Endothelial cell of umbilical vein (primary cell): ENCODE measurements at regions not wholly inside any gene's neighbourhood (a gene's known extent, or its start where the extent isn't known, plus 50 kb on each side); places are given as distances from the start of the nearest gene placed in this dataset.

Experiments used
- BruUV-seq: library from RNA; stranded (reverse); fragments of 400-500 nt; replicated peaks from 2 replicates; lab custom pipeline; 2021; lab: Mats Ljungman, UMichigan
- CTCF ChIA-PET: fragments of 300-600, 350-600 bp; sonication (Branson Sonifier 250); formaldehyde crosslinking; loops from one replicate; lab custom pipeline; 2021; ENCODE audit warnings: antibody characterized with exemption, inconsistent platforms; lab: Charles Lee
- POLR2A ChIA-PET: fragments of 300-600, 350-600 bp; sonication (Branson Sonifier 250); formaldehyde crosslinking; loops from one replicate; lab custom pipeline; 2021; ENCODE audit warnings: antibody characterized with exemption, inconsistent platforms; lab: Charles Lee
- DNase-seq: peaks from one replicate; pipeline ENCODE4 v3.0.0-alpha.2; 2011; ENCODE audit warnings: low read depth, low spot score
- FAIRE-seq: peaks from 2 replicates; lab custom pipeline; 2011; peaks lifted over from hg19 to GRCh38; lab: Jason Lieb, UNC
- H2AFZ ChIP-seq: 2 replicates; pipeline ENCODE4 v1.6.0; 2012; ENCODE audit warnings: low read depth, low read length, control low read depth, inconsistent platforms
- H3K27ac ChIP-seq: 2 replicates; pipeline ENCODE4 v1.5.1; 2011; ENCODE audit warnings: low read depth, mild to moderate bottlenecking, control low read depth, low read length, moderate library complexity; ENCODE audit not compliant: insufficient read depth
- H3K27me3 ChIP-seq, 2 experiments: 2 replicates each; pipeline versions ENCODE4 v1.6.0 to v1.6.1; 2011; ENCODE audit warnings: low read length in 2 of 2, mixed read lengths in 1 of 2; ENCODE audit not compliant: control insufficient read depth in 2 of 2, insufficient read depth in 2 of 2
- H3K36me3 ChIP-seq, 2 experiments: 2 replicates in 1 of 2; 3 replicates in 1 of 2; pipeline ENCODE4 v1.5.1; 2011; ENCODE audit warnings: low read length in 2 of 2, mild to moderate bottlenecking in 1 of 2, moderate library complexity in 1 of 2; ENCODE audit not compliant: control insufficient read depth in 2 of 2, insufficient read depth in 2 of 2; ENCODE audit errors: extremely low read depth in 1 of 2
- H3K4me1 ChIP-seq: 3 replicates; pipeline ENCODE4 v1.5.1; 2011; ENCODE audit warnings: mild to moderate bottlenecking, low read length; ENCODE audit not compliant: control insufficient read depth, insufficient read depth; ENCODE audit errors: extremely low read depth
- H3K4me2 ChIP-seq: 2 replicates; pipeline ENCODE4 v1.6.1; 2011; ENCODE audit warnings: low read length, control low read depth, mixed read lengths; ENCODE audit not compliant: insufficient read depth
- H3K4me3 ChIP-seq, 3 experiments: fragments of 200-600 bp in 1 of 3; sonication (generic), shearing (Covaris generic) in 1 of 3; replicated peaks in 1 of 3; 2 replicates each; pipeline ENCODE4 v1.5.1; 2011 to 2016; ENCODE audit warnings: control low read depth in 3 of 3, low read length in 3 of 3, mild to moderate bottlenecking in 2 of 3, inconsistent platforms in 1 of 3, low read depth in 1 of 3, moderate library complexity in 1 of 3; ENCODE audit not compliant: insufficient read depth in 1 of 3
- H3K79me2 ChIP-seq: 2 replicates; pipeline ENCODE4 v1.6.0; 2012; ENCODE audit warnings: low read length, inconsistent platforms; ENCODE audit not compliant: control insufficient read depth, insufficient read depth
- H3K9ac ChIP-seq: replicated peaks from 2 replicates; pipeline ENCODE3; 2011; ENCODE audit warnings: low read length, control low read depth; ENCODE audit not compliant: insufficient read depth; ENCODE audit errors: extremely low read depth
- H3K9me1 ChIP-seq: replicated peaks from 3 replicates; pipeline ENCODE4 v1.6.0; 2011; ENCODE audit warnings: mild to moderate bottlenecking, low read length; ENCODE audit not compliant: control insufficient read depth, insufficient read depth; ENCODE audit errors: extremely low read depth
- H3K9me3 ChIP-seq: replicated peaks from 2 replicates; pipeline ENCODE4 v1.5.1; 2012; ENCODE audit warnings: low read length, inconsistent platforms; ENCODE audit not compliant: control insufficient read depth, insufficient read depth
- H4K20me1 ChIP-seq: replicated peaks from 2 replicates; pipeline ENCODE3; 2011; ENCODE audit warnings: mild to moderate bottlenecking, low read length; ENCODE audit not compliant: control insufficient read depth, insufficient read depth; ENCODE audit errors: extremely low read depth
- EZH2 ChIP-seq: IDR thresholded peaks from 2 replicates; pipeline ENCODE4 v1.6.1; 2012; ENCODE audit warnings: borderline replicate concordance, low read depth, mild to moderate bottlenecking, moderate library complexity, low read length, inconsistent platforms; ENCODE audit not compliant: severe bottlenecking
- FOS ChIP-seq: IDR thresholded peaks from 2 replicates; pipeline ENCODE4 v1.6.1; 2011; ENCODE audit warnings: mild to moderate bottlenecking, low read length, moderate library complexity, borderline replicate concordance; ENCODE audit not compliant: insufficient read depth
- JUN ChIP-seq: IDR thresholded peaks from 2 replicates; pipeline ENCODE4 v1.6.1; 2011; ENCODE audit warnings: borderline replicate concordance, low read depth; ENCODE audit not compliant: insufficient read length, insufficient read depth
- POLR2A ChIP-seq: IDR thresholded peaks from 2 replicates; pipeline ENCODE4 v1.6.1; 2012; ENCODE audit warnings: low read depth, mild to moderate bottlenecking, control low read depth, low read length
- dilution Hi-C: fragments of 300-500 bp; cut with MboI; formaldehyde crosslinking; loops from one replicate; pipeline ENCODE4 v1.15.0; 2019; ENCODE audit warnings: low sequenced_read_pairs; ENCODE audit not compliant: extremely low pct_ligation_motif_present
- intact Hi-C: fragments of 100-400 bp; cut with micrococcal nuclease; formaldehyde crosslinking; loops from one replicate; pipeline ENCODE4 v1.10.0; 2022
- TF ChIP-seq, protein P1 (sequence below): IDR thresholded peaks from 2 replicates; pipeline ENCODE4 v1.6.1; 2011; ENCODE audit not compliant: insufficient read depth, insufficient read length
- TF ChIP-seq, protein P2 (sequence below), 2 donors: IDR thresholded peaks; 1 replicate in 1 of 2; 2 replicates in 1 of 2; pipeline ENCODE4 v1.5.1; 2011; ENCODE audit warnings: low read length in 2 of 2, mild to moderate bottlenecking in 2 of 2, moderate library complexity in 2 of 2, control low read depth in 1 of 2, inconsistent platforms in 1 of 2, low read depth in 1 of 2; ENCODE audit not compliant: insufficient read depth in 1 of 2; ENCODE audit errors: extremely low read depth in 1 of 2

DNA sequence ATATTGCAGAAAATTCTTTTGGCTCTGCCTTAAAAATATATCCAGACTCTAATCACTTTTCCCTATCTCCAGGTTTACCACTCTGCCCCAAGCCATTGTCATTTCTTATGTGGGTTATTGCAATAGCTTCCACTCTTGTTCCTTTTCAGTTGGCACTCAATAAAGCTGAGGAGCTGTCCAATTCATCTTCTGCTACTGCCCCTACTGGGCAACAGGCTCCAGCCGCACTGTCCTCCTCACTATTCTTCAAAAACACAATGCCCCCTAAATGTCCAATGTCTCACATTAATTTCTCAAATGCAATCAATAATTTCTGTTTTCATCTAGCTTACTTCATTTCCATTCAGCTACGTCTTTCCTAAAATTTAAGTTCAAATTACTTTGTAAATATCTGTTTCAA lies 1262.5 kb upstream of the CDH2 start:
- H3K4me3 ChIP-seq, result no peak overlapping the region
- no peak overlapping the region for H3K4me2 ChIP-seq
- no peaks in the 10 kb centered on the region for H3K9me1 ChIP-seq
- DNase-seq (no peak), FAIRE-seq (no peak)
- TF ChIP-seq EZH2, result no peak
- no peak for TF ChIP-seq POLR2A
- TF ChIP-seq JUN, result no peak
- no peak for TF ChIP-seq FOS
- TF ChIP-seq, protein P1, sequence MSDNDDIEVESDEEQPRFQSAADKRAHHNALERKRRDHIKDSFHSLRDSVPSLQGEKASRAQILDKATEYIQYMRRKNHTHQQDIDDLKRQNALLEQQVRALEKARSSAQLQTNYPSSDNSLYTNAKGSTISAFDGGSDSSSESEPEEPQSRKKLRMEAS, result no peak
- no peaks in the 10 kb centered on the region for H3K4me1 ChIP-seq
- H3K9me3 ChIP-seq, result no peaks in the 10 kb centered on the region
- CTCF ChIA-PET, result no interaction called here
- no TSS peak for BruUV-seq
- intact Hi-C loops (no loop called here), dilution Hi-C loops (no loop called here)
- H2AFZ ChIP-seq, result no peak overlapping the region
- POLR2A ChIA-PET, result no interaction called here
- H3K79me2 ChIP-seq, result no peaks in the 10 kb centered on the region
- no peaks in the 10 kb centered on the region for H4K20me1 ChIP-seq
- no peaks in the 10 kb centered on the region for H3K27me3 ChIP-seq
- H3K9ac ChIP-seq, result no peak overlapping the region
- no peak overlapping the region for H3K27ac ChIP-seq
- no peaks in the 10 kb centered on the region for H3K36me3 ChIP-seq

DNA sequence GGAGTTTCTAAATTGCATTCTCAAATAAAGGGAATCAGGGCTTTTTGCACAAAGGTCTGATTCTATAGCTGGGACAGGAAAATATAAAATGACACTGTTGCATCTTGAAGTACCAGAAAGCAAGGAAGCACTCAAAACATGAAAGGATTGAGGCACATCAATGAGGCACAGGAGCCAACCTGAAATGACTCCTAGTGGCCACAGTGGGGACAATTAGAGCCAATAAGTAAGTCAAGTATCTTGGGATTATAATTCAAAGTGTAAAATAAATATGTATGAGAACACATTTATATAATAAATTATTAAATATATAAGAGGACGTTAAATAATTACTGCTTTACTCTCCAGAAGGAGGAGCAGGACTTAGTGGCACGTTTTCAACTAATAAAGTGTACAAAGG lies 1259.5 kb upstream of the CDH2 start:
- H3K4me2 ChIP-seq, result no peak overlapping the region
- ChIA-PET POLR2A (no interaction called here), CTCF (interaction anchor here (1.5 kb wide), 1 partner anchor 13 kb away, joined by 5 read pairs; no protein-coding TSS in a partner anchor)
- H3K4me3 ChIP-seq, result no peak overlapping the region
- intact Hi-C loops (no loop called here), dilution Hi-C loops (no loop called here)
- BruUV-seq, result no TSS peak
- no peak for FAIRE-seq
- no peaks in the 10 kb centered on the region for H3K4me1 ChIP-seq
- H3K9me1 ChIP-seq, result no peaks in the 10 kb centered on the region
- TF ChIP-seq, protein P1, result no peak
- TF ChIP-seq, protein P2, sequence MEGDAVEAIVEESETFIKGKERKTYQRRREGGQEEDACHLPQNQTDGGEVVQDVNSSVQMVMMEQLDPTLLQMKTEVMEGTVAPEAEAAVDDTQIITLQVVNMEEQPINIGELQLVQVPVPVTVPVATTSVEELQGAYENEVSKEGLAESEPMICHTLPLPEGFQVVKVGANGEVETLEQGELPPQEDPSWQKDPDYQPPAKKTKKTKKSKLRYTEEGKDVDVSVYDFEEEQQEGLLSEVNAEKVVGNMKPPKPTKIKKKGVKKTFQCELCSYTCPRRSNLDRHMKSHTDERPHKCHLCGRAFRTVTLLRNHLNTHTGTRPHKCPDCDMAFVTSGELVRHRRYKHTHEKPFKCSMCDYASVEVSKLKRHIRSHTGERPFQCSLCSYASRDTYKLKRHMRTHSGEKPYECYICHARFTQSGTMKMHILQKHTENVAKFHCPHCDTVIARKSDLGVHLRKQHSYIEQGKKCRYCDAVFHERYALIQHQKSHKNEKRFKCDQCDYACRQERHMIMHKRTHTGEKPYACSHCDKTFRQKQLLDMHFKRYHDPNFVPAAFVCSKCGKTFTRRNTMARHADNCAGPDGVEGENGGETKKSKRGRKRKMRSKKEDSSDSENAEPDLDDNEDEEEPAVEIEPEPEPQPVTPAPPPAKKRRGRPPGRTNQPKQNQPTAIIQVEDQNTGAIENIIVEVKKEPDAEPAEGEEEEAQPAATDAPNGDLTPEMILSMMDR (IDR thresholded peaks at IDR 0.05; ENCODE audit: extremely low read depth in 1 of 2, insufficient read depth in 1 of 2, low read depth in 1 of 2, low read length in 2 of 2), result no peak
- no peaks in the 10 kb centered on the region for H3K36me3 ChIP-seq
- no peak for DNase-seq
- no peaks in the 10 kb centered on the region for H4K20me1 ChIP-seq
- no peak overlapping the region for H3K9ac ChIP-seq
- H3K9me3 ChIP-seq, result no peaks in the 10 kb centered on the region
- no peaks in the 10 kb centered on the region for H3K27me3 ChIP-seq
- no peak overlapping the region for H2AFZ ChIP-seq
- H3K79me2 ChIP-seq, result no peaks in the 10 kb centered on the region
- H3K27ac ChIP-seq, result no peak overlapping the region
